ENCODE measurements at regions not wholly inside any gene's neighbourhood (a gene's known extent, or its start where the extent isn't known, plus 50 kb on each side); places are given as distances from the start of the nearest gene placed in this dataset.

GRCh38 chr19:28605501-28606268 lies 607.3 kb downstream of the UQCRFS1 start:
- TF ChIP-seq CTCF (IDR thresholded peaks at IDR 0.05; ENCODE audit: extremely low read depth in 1 of 2, insufficient read depth in 1 of 2, low read depth in 1 of 2, low read length in 2 of 2) (no peak), EZH2 (IDR thresholded peaks at IDR 0.05; ENCODE audit: borderline replicate concordance, low read depth, low read length, severe bottlenecking) (no peak), POLR2A (IDR thresholded peaks at IDR 0.05; ENCODE audit: low read depth, low read length) (no peak), MAX (IDR thresholded peaks at IDR 0.05; ENCODE audit: insufficient read depth, insufficient read length) (no peak), MYC (IDR thresholded peaks at IDR 0.05; ENCODE audit: low read depth, low read length) (no peak), POLR2AphosphoS5 (IDR thresholded peaks at IDR 0.05; ENCODE audit: insufficient read depth, low read depth, low read length) (no peak), JUN (IDR thresholded peaks at IDR 0.05; ENCODE audit: borderline replicate concordance, insufficient read depth, insufficient read length, low read depth) (no peak)

Measured in endothelial cell of umbilical vein (primary cell).